H7 (cell line): ENCODE measurements at regions not wholly inside any gene's neighbourhood (a gene's known extent, or its start where the extent isn't known, plus 50 kb on each side); places are given as distances from the start of the nearest gene placed in this dataset.

ENCODE experiments used
- DNase-seq: peaks from one replicate; pipeline ENCODE4 v3.0.0; 2012
- H3K27me3 ChIP-seq: 2 replicates; pipeline ENCODE4 v1.6.0; 2011; ENCODE audit warnings: mild to moderate bottlenecking, low read length; ENCODE audit not compliant: control insufficient read depth, insufficient read depth
- H3K36me3 ChIP-seq: replicated peaks from 2 replicates; pipeline ENCODE4 v1.5.1; 2011; ENCODE audit warnings: low read length; ENCODE audit not compliant: control insufficient read depth, insufficient read depth
- H3K4me3 ChIP-seq: 2 replicates; pipeline ENCODE4 v1.5.1; 2011; ENCODE audit warnings: low read depth, mild to moderate bottlenecking, control low read depth, low read length, moderate library complexity; ENCODE audit not compliant: insufficient read depth

DNA sequence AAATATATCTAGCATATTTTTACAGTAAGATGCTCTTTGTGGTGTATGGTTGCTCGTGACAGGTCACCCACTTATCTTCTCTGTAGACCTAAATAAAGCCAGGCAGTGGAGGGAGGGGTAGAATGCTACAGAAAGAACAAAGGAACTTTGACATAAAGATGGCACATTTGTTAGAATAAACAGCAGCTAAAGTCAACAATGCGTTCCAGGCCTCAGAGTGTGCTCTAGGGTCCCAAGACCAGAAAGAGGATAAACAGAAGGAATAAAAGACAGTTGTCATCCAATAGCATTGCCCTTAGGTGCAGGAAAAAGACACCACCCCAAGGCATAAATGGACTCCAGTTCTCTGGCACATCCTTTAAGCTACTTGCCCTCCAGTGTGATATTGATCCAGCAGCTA lies 523.0 kb upstream of the CDH11 start:
- Histone ChIP-seq H3K4me3 (no peak overlapping the region), H3K36me3 (no peaks in the 10 kb centered on the region), H3K27me3 (no peaks in the 10 kb centered on the region)
- DNase-seq: no peak

DNA sequence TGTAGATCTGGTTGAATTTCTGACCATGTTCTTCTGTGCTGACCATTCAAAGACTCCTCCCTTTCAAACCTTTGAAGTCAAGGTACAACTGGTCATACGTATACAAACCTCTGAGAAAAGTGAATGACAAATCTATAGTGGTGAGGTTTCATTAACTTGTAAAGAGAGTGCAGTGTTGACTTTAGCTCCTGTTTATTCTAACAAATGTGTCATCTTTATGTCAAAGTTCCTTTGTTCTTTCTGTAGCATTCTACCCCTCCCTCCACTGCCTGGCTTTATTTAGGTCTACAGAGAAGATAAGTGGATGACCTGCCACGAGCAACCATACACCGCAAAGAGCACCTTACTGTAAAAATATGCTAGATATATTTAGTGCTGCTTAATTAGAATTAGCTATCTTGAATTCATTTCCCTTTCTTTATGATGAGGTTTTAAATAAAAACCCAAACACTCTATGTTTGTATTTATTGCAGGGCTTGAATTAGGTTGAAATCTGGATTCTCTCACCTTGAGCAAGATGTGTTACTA lies 520.0 kb upstream of the CDH11 start:
- no peak for DNase-seq
- Histone ChIP-seq H3K36me3 (no peaks in the 10 kb centered on the region), H3K27me3 (no peaks in the 10 kb centered on the region), H3K4me3 (no peak overlapping the region)

DNA sequence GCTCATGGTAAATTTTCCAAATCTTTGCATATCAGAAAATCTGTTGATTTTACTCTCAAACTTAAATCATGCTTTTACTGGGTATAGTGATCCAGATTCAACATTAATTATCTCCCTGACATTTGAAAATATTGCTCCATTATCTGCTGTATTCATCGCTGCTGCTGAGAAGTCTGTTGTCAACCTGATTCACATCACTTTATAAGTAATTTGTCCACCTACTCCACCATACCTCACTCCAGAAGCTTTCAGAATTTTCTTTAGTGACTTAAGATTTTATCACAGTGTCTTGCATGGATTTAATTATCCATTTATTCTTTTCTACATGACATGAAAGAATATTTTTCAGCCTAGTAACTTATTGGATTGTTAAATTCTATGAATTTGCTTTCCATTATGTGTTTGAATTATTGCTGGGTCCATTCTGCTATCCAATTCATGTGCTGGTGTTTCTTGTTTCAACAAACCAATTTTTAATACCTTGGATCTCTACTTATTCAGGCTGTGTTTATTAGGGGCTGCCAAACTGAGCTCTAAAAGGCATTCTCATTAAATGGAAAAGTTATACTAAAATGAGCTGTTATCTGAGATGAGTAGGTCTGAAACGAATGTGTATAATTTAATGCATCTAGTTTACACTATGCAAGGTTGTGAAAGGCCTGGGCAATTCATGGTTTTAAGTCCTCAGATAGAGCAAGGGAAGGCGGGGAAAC lies 519.3 kb upstream of the CDH11 start:
- Histone ChIP-seq H3K36me3 (no peaks in the 10 kb centered on the region), H3K27me3 (no peaks in the 10 kb centered on the region), H3K4me3 (no peak overlapping the region)
- no peak for DNase-seq

DNA sequence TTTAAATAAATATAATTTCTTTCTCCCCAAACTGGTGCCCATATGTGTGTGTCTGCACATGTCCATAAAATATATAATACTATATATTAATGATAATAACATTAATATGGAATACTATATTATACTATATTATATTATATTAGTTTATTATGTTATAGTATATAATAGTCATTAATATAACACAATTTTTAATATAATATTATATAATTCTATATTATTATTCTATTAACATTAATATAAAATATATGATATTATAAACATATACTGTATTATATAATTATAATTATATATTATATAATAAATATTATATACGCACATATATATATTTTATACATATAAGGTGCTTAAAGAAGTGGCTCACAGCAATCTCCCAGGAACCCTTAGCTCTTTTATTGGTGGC lies 513.0 kb upstream of the CDH11 start:
- H3K27me3 ChIP-seq: no peaks in the 10 kb centered on the region
- no peak for DNase-seq
- no peaks in the 10 kb centered on the region for H3K36me3 ChIP-seq
- H3K4me3 ChIP-seq: no peak overlapping the region

DNA sequence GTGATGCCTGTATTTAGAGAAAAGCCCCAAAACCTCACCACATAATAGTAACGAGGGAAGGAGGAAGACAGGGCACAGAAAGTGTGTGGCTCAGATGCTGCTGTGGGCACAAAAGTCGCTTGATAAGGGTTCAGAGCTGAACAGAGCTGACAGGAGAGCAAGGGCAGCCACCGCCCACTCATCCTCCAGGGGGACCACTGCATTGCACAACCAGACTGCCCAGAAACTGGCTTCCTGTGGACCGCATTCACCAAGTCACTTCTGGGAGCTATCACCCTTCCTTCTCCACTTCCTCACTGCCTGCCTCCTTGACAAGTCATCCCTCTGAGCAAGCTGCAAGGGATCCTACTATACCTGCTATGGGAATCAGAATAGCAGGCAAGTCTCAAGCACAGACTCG lies 512.4 kb upstream of the CDH11 start:
- DNase-seq: no peak
- H3K27me3 ChIP-seq: no peaks in the 10 kb centered on the region

DNA sequence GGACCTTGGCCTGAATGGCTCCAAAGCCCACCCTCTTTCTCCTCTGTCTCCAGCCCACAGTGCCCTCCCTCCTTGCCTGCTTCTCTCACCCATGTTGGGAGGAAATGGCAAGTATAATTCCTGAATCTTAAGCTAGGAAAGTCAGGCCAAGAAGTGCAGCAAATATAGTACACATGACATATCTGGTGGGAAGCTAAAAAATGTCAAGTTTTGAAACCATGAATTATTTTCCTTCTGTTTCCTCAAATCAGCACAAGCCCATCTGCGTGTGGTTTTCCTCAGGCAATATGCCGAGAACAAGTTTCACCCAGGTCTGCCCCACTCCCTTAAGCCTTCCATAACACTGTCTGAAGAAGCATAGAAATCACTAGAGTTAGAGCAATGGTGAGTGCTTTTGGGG lies 502.8 kb upstream of the CDH11 start:
- H3K4me3 ChIP-seq: no peak overlapping the region
- no peaks in the 10 kb centered on the region for H3K27me3 ChIP-seq
- no peak for DNase-seq
- no peaks in the 10 kb centered on the region for H3K36me3 ChIP-seq

More for the DNA sequence above, 512.4 kb upstream of the CDH11 start:
- H3K4me3 ChIP-seq: no peak overlapping the region
- H3K36me3 ChIP-seq: no peaks in the 10 kb centered on the region

DNA sequence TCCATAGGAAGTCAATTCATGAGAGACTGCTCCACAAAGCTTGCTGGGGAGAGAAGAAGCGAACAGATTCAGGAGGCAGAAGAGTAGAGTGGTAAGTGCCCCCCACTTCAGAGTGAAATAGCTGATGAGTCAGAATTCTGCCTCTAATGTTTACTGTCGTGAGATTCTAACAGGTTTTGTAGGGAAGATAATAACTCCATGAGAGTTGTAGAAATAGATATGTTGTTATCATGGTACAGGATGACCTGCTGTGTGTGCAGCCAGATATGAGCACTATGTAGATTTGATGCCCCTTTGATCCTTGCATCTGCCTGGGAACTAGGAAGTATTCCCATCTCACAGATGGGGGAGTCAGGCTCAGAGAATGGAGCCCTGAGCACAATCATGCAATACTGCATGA lies 502.4 kb upstream of the CDH11 start:
- H3K27me3 ChIP-seq: no peaks in the 10 kb centered on the region
- no peaks in the 10 kb centered on the region for H3K36me3 ChIP-seq
- no peak for DNase-seq
- no peak overlapping the region for H3K4me3 ChIP-seq

DNA sequence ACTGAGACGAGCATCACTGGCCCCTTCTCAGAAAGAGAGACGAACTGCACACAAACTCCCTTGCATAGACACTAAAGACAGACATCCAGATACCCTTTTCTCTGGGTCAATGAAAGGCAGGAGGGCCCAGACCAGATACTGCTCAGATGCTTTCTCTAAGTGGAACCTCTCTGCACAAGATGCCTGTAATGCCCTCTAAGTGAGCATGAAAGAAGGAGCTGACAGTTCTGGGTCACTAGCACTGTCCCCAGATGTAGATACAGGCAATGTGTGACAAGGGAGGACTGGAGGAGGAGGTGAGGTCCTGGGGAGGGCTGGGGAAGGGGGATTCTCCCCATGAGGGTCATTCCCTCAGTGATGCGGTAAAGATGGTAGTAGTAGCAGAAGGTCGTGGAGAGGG lies 501.0 kb upstream of the CDH11 start:
- DNase-seq: no peak
- no peaks in the 10 kb centered on the region for H3K36me3 ChIP-seq
- no peak overlapping the region for H3K4me3 ChIP-seq
- no peaks in the 10 kb centered on the region for H3K27me3 ChIP-seq

DNA sequence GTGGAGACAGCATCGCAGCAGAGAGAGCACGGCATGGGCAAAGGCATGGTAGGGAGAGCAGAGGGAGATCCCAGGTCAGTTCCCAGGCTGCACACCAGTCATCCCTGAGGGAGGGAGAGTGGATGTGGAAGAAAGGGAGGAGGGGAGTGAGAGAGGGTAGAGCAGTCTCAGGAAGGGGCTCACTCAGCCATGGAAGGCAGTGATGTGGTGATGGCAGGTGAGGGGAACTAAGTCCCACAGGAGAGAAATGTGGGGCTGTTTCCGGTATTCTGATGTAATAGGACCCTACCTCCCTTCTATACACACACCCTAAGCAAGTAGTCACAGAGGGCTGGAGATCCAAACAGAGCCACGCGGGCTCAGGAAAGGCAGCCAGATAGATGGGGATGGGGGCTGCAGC lies 500.3 kb upstream of the CDH11 start:
- no peak for DNase-seq
- Histone ChIP-seq H3K36me3 (no peaks in the 10 kb centered on the region), H3K4me3 (no peak overlapping the region), H3K27me3 (no peaks in the 10 kb centered on the region)

DNA sequence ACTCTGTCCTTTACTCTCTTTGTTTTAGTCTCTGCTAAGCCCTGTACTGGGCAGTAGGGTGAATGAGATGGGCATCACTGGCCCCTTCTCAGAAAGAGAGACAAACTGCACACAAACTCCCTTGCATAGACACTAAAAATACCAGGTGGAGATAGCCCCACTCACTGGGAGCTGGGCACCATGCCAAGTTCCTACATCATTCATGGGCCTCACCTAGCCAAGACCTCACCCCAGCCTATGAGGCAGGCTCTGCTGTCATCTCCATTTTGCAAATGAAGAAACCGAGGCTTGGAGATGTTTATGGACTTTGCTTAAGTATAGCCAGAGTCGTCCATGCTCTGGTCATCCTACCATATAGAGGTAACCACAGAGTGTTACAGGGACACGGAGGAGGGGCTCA lies 499.8 kb upstream of the CDH11 start:
- DNase-seq: no peak
- Histone ChIP-seq H3K36me3 (no peaks in the 10 kb centered on the region), H3K4me3 (no peak overlapping the region), H3K27me3 (no peaks in the 10 kb centered on the region)

DNA sequence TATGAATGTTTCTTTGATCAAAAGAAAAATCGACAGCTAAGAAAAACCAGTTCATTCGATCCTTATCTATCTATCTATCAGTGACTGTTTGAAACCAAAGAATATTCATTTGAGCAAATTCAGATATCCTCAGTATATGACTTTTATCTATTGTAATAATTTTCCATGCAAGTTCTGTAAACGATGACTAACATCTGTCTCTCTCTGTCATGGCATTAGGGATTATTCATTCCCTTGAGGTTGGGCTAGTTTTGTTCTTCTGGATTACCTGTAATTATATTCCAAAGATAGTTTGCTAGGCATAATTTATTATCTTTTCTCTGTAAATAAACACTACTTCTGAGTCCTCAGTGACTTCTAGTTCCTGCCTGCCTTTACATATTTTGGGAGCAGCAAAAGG lies 497.7 kb upstream of the CDH11 start:
- no peaks in the 10 kb centered on the region for H3K36me3 ChIP-seq
- no peak for DNase-seq
- H3K27me3 ChIP-seq: no peaks in the 10 kb centered on the region
- H3K4me3 ChIP-seq: no peak overlapping the region

DNA sequence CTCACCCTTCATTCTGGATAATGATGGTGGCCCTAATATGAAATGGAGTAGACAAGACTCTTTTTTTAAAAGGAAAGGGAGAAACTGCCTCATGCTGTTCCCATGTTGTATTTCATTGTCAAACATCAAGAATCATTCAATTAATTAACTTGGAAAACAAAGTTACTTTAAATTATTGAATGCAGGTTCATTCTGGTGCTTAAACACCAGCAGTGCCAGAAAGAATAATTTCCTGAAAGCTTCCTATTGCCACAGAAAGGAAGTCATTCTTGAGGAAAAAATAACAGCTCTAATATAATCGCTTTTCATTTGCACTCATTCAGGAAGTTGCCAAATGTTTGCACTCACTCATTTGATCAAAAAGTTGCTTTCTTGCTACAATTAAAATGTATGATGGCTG lies 497.1 kb upstream of the CDH11 start:
- H3K36me3 ChIP-seq: no peaks in the 10 kb centered on the region
- no peaks in the 10 kb centered on the region for H3K27me3 ChIP-seq
- no peak for DNase-seq
- no peak overlapping the region for H3K4me3 ChIP-seq

DNA sequence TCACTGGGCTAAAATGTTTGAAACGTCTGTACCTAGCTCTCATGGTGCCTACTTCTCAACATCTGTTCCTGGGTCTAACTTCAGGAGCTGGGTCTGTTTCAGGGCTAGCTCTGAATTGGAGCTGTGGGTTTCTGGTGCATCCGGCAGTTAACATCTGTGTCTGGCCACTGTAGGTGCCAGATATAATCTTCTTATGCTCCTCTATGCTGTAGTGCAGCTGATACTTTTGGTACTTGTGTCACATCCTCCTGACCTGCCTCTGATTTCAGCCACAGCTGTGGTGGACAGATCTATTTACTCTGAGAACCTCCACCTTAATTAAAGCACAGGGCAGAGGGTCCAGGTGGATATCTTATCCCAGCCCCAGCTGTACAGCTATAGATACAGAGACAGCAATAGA lies 496.5 kb upstream of the CDH11 start:
- no peak for DNase-seq
- no peaks in the 10 kb centered on the region for H3K36me3 ChIP-seq
- H3K27me3 ChIP-seq: no peaks in the 10 kb centered on the region
- H3K4me3 ChIP-seq: no peak overlapping the region

DNA sequence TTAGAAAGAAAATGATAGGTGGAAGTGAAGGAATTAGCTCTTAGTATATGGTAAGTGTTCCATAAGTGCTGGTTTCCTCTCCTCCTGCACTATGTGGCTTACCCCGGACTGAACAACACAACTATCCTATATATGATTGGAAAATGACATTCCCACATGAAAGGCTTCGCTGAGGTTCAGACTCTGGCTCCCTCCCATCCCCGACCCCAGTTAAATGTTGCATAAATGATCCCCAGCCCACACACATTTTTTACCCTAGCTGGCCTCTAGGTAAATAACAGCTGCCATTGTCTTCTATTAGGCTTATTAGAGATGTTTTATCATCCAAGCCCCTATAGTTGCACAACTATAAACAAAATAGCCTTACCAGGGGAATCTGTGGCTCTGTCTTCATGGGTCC lies 495.6 kb upstream of the CDH11 start:
- Histone ChIP-seq H3K4me3 (no peak overlapping the region), H3K27me3 (no peaks in the 10 kb centered on the region), H3K36me3 (no peaks in the 10 kb centered on the region)
- DNase-seq: no peak

DNA sequence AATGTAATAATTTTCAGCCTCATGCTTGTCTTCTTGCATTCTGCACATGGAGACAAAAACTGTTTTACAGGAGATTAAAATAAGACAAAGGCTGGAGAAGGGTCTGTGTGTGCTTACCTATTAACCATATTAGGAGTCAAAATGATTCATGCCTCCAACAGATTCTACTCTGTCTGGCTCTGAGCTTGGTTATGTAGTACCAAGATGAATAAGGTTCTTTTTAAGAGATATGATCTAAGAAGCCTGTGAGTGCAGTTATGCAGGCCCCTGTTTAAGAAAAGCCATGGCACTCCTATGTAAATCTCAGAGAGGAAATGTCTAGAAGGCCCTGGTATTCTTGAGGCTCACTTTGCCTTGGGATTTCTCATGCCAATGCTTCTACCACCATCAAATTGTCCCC lies 486.6 kb upstream of the CDH11 start:
- no peaks in the 10 kb centered on the region for H3K36me3 ChIP-seq
- H3K4me3 ChIP-seq: no peak overlapping the region
- DNase-seq: no peak
- H3K27me3 ChIP-seq: no peaks in the 10 kb centered on the region

DNA sequence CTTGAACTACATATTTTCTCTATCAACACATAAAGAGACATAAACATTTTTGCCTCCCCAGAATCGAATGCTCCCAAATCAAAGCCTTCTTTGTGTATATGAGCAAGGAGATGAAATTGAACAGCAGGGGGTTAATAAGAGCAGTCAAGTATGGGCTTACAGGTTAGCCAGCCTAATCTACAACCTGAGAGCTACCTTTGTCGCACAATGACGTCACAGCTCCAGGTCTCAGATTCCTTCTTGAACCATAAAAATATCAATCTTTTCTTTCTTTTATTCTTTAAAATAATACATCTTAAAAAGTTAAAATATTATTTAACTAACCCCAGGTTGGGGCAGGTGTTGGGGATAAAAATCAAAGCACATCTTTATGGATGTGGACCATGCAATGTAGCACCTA lies 482.9 kb upstream of the CDH11 start:
- Histone ChIP-seq H3K4me3 (no peak overlapping the region), H3K27me3 (no peaks in the 10 kb centered on the region), H3K36me3 (no peaks in the 10 kb centered on the region)
- DNase-seq: no peak
